H9 (cell line): ENCODE measurements at regions not wholly inside any gene's neighbourhood (a gene's known extent, or its start where the extent isn't known, plus 50 kb on each side); places are given as distances from the start of the nearest gene placed in this dataset.

Experiments used
- DNase-seq: peaks from one replicate; pipeline ENCODE4 v3.0.0-alpha.2; 2017
- H2AFZ ChIP-seq: one replicate; pipeline ENCODE4 v1.6.1; 2013; ENCODE audit warnings: mild to moderate bottlenecking, low read length, control low read depth, moderate library complexity
- H2AK5ac ChIP-seq: 2 replicates; pipeline ENCODE4 v1.6.1; 2013; ENCODE audit warnings: low read length, control low read depth, mixed read lengths; ENCODE audit not compliant: insufficient read length
- H2BK120ac ChIP-seq: one replicate; pipeline ENCODE4 v1.6.1; 2013; ENCODE audit warnings: low read depth, mild to moderate bottlenecking, low read length, control low read depth, inconsistent platforms; ENCODE audit not compliant: poor library complexity, severe bottlenecking
- H2BK12ac ChIP-seq: 2 replicates; pipeline ENCODE4 v1.6.1; 2013; ENCODE audit warnings: low read length, control low read depth, mixed read lengths, low read depth; ENCODE audit not compliant: insufficient read length
- H2BK15ac ChIP-seq: 2 replicates; pipeline ENCODE4 v1.6.1; 2013; ENCODE audit warnings: low read depth, low read length, control low read depth
- H2BK20ac ChIP-seq: one replicate; pipeline ENCODE4 v1.6.1; 2013; ENCODE audit warnings: low read depth, mild to moderate bottlenecking, low read length, control low read depth, inconsistent platforms; ENCODE audit not compliant: poor library complexity, severe bottlenecking
- H2BK5ac ChIP-seq: 2 replicates; pipeline ENCODE4 v1.6.1; 2013; ENCODE audit warnings: low read length, control low read depth, mixed read lengths; ENCODE audit not compliant: insufficient read length
- H3K14ac ChIP-seq: 2 replicates; pipeline ENCODE4 v1.6.1; 2013; ENCODE audit warnings: low read length, control low read depth; ENCODE audit not compliant: insufficient read depth
- H3K18ac ChIP-seq: 2 replicates; pipeline ENCODE4 v1.6.1; 2013; ENCODE audit warnings: low read depth, mild to moderate bottlenecking, mixed read lengths, low read length, control low read depth; ENCODE audit not compliant: insufficient read length
- H3K23ac ChIP-seq: 2 replicates; pipeline ENCODE4 v1.6.1; 2013; ENCODE audit warnings: low read length, control low read depth, mixed read lengths, low read depth; ENCODE audit not compliant: insufficient read length
- H3K23me2 ChIP-seq: 2 replicates; pipeline ENCODE4 v1.6.1; 2013; ENCODE audit warnings: low read depth, mild to moderate bottlenecking, mixed read lengths, low read length, control low read depth; ENCODE audit not compliant: insufficient read length, poor library complexity, severe bottlenecking
- H3K27ac ChIP-seq: 2 replicates; pipeline ENCODE4 v1.5.1; 2013; ENCODE audit warnings: low read length, control low read depth, mixed read lengths, low read depth; ENCODE audit not compliant: insufficient read length
- H3K27me3 ChIP-seq: 2 replicates; pipeline ENCODE4 v1.6.1; 2013; ENCODE audit warnings: low read length, control low read depth, inconsistent platforms; ENCODE audit not compliant: insufficient read depth
- H3K4ac ChIP-seq: 2 replicates; pipeline ENCODE4 v1.6.1; 2013; ENCODE audit warnings: low read depth, mild to moderate bottlenecking, control low read depth, inconsistent platforms, low read length, moderate library complexity
- H3K4me1 ChIP-seq: 2 replicates; pipeline ENCODE4 v1.6.1; 2013; ENCODE audit warnings: low read length, control low read depth, inconsistent platforms; ENCODE audit not compliant: insufficient read depth
- H3K4me2 ChIP-seq: 2 replicates; pipeline ENCODE4 v1.6.1; 2013; ENCODE audit warnings: low read length, control low read depth, mixed read lengths; ENCODE audit not compliant: insufficient read length, insufficient read depth
- H3K56ac ChIP-seq: 2 replicates; pipeline ENCODE4 v1.6.1; 2013; ENCODE audit warnings: low read depth, mild to moderate bottlenecking, mixed read lengths, low read length, control low read depth; ENCODE audit not compliant: insufficient read length
- H3K79me1 ChIP-seq: 2 replicates; pipeline ENCODE4 v1.6.1; 2013; ENCODE audit warnings: low read depth, mild to moderate bottlenecking, moderate library complexity, low read length, control low read depth, inconsistent platforms; ENCODE audit not compliant: insufficient read depth, poor library complexity, severe bottlenecking
- H3K79me2 ChIP-seq: 2 replicates; pipeline ENCODE4 v1.6.1; 2013; ENCODE audit warnings: low read length, control low read depth, inconsistent platforms; ENCODE audit not compliant: insufficient read depth
- H3K9ac ChIP-seq: 2 replicates; pipeline ENCODE4 v1.6.1; 2013; ENCODE audit warnings: low read length, control low read depth, mixed read lengths; ENCODE audit not compliant: insufficient read length; ENCODE audit errors: extremely low read depth
- H3K9me3 ChIP-seq: one replicate; pipeline ENCODE4 v1.6.1; 2013; ENCODE audit warnings: low read depth, low read length, inconsistent platforms; ENCODE audit not compliant: control insufficient read depth
- H3T11ph ChIP-seq: one replicate; pipeline ENCODE4 v1.6.1; 2013; ENCODE audit warnings: mild to moderate bottlenecking, low read length, control low read depth, inconsistent platforms
- H4K20me1 ChIP-seq: one replicate; pipeline ENCODE4 v1.6.1; 2013; ENCODE audit not compliant: control insufficient read depth, insufficient read length, insufficient read depth
- H4K5ac ChIP-seq: 2 replicates; pipeline ENCODE4 v1.6.1; 2013; ENCODE audit warnings: low read depth, mild to moderate bottlenecking, mixed read lengths, low read length, control low read depth; ENCODE audit not compliant: insufficient read length
- H4K8ac ChIP-seq: replicated peaks from 2 replicates; pipeline ENCODE4 v1.6.1; 2013; ENCODE audit warnings: low read length, control low read depth, mixed read lengths, low read depth; ENCODE audit not compliant: insufficient read length
- H4K91ac ChIP-seq: 2 replicates; pipeline ENCODE4 v1.6.1; 2013; ENCODE audit warnings: low read depth, mild to moderate bottlenecking, moderate library complexity, mixed read lengths, low read length, control low read depth; ENCODE audit not compliant: insufficient read length
- H3K27ac Mint-ChIP-seq, 3 experiments: 2 replicates in 2 of 3; 3 replicates in 1 of 3; pipeline ENCODE4 v1.8.0; 2020 to 2021; ENCODE audit warnings: mixed read lengths in 3 of 3, mild to moderate bottlenecking in 1 of 3, moderate library complexity in 1 of 3
- H3K27me3 Mint-ChIP-seq: 2 replicates; pipeline ENCODE4 v1.8.0; 2021; ENCODE audit warnings: low read depth, mild to moderate bottlenecking, moderate library complexity, mixed read lengths
- H3K36me3 Mint-ChIP-seq, 3 experiments: 2 replicates in 2 of 3; 3 replicates in 1 of 3; pipeline ENCODE4 v1.8.0; 2020 to 2021; ENCODE audit warnings: low read depth in 3 of 3, mixed read lengths in 3 of 3; ENCODE audit not compliant: insufficient read depth in 1 of 3
- H3K4me1 Mint-ChIP-seq, 2 experiments: 2 replicates each; pipeline ENCODE4 v1.8.0; 2020; ENCODE audit warnings: mixed read lengths in 2 of 2
- H3K4me3 Mint-ChIP-seq, 2 experiments: 2 replicates in 1 of 2; 3 replicates in 1 of 2; pipeline ENCODE4 v1.8.0; 2020 to 2021; ENCODE audit warnings: mild to moderate bottlenecking in 2 of 2, mixed read lengths in 2 of 2, moderate library complexity in 1 of 2
- H3K9me3 Mint-ChIP-seq, 2 experiments: 2 replicates in 1 of 2; 3 replicates in 1 of 2; pipeline ENCODE4 v1.8.0; 2020; ENCODE audit warnings: mild to moderate bottlenecking in 2 of 2, mixed read lengths in 2 of 2, moderate library complexity in 1 of 2
- WGBS: extraction: QIAGEN DNeasy Blood & Tissue Kit; methylation state at CpG from one replicate; pipeline ENCODE4 v1.1.7; 2013; ENCODE audit warnings: missing lambda C conversion rate, low lambda C conversion rate, mixed read lengths; ENCODE audit not compliant: insufficient read length; ENCODE audit errors: extremely low coverage; 5-methylcytosine and 5-hydroxymethylcytosine counted together
- TF ChIP-seq, protein P1 (sequence below): fragments of 200-600 bp; sonication (generic); conservative IDR thresholded peaks from 3 replicates; pipeline ENCODE4 v1.8.0; 2021; ENCODE audit warnings: antibody characterized with exemption, mild to moderate bottlenecking

DNA sequence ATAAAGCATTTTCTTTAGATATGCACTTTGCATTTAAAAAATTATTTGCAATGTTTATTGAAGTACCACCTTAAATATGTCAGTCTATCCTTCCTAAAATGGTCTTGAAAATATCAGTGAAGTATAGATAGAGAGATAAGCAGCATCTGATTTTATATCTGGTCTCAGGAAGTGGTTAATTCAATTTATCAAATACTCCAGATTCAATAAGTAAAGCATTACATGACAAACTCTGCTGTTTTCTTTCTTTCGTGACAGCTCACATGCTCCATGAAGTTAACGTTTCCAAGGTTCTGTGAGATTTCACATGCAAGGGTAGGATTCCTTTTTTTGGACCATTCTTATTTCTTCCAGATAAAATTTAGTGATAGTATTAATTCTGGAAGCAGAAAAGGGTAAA lies 775.4 kb upstream of the ROBO1 start:
- Mint-ChIP-seq H3K27me3 (no peaks in the 10 kb centered on the region), H3K36me3 (no peaks in the 10 kb centered on the region), H3K27ac (no peak overlapping the region), H3K4me1 (peaks cover 5 to 6% of the 10 kb centered on the region in 2 experiments), H3K9me3 (no peaks in the 10 kb centered on the region), H3K4me3 (no peak overlapping the region)
- no CpG with 5 or more reads among the region's 2 CpGs for WGBS
- H3K27me3 ChIP-seq: no peaks in the 10 kb centered on the region
- no peak overlapping the region for H2BK12ac ChIP-seq
- no peaks in the 10 kb centered on the region for H3K9me3 ChIP-seq
- H2BK15ac ChIP-seq: no peak overlapping the region
- no peak overlapping the region for H4K91ac ChIP-seq
- H3K4me2 ChIP-seq: no peak overlapping the region
- no peak overlapping the region for H2BK20ac ChIP-seq
- H3K14ac ChIP-seq: no peak overlapping the region
- no peak overlapping the region for H4K5ac ChIP-seq
- no peak overlapping the region for H3T11ph ChIP-seq
- H3K79me2 ChIP-seq: no peaks in the 10 kb centered on the region
- no peak overlapping the region for H4K8ac ChIP-seq
- no peak overlapping the region for H2BK120ac ChIP-seq
- H3K27ac ChIP-seq: no peak overlapping the region
- H3K23me2 ChIP-seq: no peaks in the 10 kb centered on the region
- H3K56ac ChIP-seq: no peak overlapping the region
- H3K79me1 ChIP-seq: no peaks in the 10 kb centered on the region
- H3K9ac ChIP-seq: no peak overlapping the region
- H2AK5ac ChIP-seq: no peak overlapping the region
- no peak overlapping the region for H2BK5ac ChIP-seq
- H3K4ac ChIP-seq: no peak overlapping the region
- H4K20me1 ChIP-seq: no peaks in the 10 kb centered on the region
- no peaks in the 10 kb centered on the region for H3K4me1 ChIP-seq
- no peak for DNase-seq
- H3K23ac ChIP-seq: no peak overlapping the region
- TF ChIP-seq, protein P1, sequence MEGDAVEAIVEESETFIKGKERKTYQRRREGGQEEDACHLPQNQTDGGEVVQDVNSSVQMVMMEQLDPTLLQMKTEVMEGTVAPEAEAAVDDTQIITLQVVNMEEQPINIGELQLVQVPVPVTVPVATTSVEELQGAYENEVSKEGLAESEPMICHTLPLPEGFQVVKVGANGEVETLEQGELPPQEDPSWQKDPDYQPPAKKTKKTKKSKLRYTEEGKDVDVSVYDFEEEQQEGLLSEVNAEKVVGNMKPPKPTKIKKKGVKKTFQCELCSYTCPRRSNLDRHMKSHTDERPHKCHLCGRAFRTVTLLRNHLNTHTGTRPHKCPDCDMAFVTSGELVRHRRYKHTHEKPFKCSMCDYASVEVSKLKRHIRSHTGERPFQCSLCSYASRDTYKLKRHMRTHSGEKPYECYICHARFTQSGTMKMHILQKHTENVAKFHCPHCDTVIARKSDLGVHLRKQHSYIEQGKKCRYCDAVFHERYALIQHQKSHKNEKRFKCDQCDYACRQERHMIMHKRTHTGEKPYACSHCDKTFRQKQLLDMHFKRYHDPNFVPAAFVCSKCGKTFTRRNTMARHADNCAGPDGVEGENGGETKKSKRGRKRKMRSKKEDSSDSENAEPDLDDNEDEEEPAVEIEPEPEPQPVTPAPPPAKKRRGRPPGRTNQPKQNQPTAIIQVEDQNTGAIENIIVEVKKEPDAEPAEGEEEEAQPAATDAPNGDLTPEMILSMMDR: no peak
- no peak overlapping the region for H3K18ac ChIP-seq
- H2AFZ ChIP-seq: no peak overlapping the region
